ENCODE measurements at regions not wholly inside any gene's neighbourhood (a gene's known extent, or its start where the extent isn't known, plus 50 kb on each side); places are given as distances from the start of the nearest gene placed in this dataset.

GRCh38 chr12:107948391-107948945, 174.0 kb downstream of the ASCL4 start:
- no peak overlapping the region for H3K27ac ChIP-seq (ENCODE audit: control insufficient read depth, insufficient read depth, low read length)

DNA sequence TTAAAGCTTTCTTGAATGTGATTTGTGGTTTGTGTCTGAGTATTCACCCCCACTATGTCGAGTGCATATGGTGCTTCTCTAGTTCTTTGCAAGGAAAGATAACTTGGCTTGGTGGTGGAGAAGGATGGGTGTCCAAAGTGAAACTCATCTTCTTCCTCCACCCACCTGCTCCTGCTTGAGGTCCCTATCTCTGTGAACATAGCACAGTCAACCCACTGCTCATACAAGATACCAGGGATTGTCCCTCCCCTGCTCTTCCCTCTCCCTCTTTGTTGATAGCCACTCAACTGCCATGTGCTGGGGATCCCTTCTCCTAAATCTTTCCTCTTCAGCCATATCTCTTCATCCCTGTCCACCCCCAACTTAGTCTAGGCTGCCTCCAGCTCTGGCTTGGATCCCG, 176.5 kb downstream of the ASCL4 start:
- H3K9ac ChIP-seq (ENCODE audit: control insufficient read depth, extremely low read depth, insufficient read depth, low read length): no peak overlapping the region
- dilution Hi-C loops (cut with MboI; ENCODE audit: extremely low pct_ligation_motif_present, low sequenced_read_pairs): no loop called here
- no peaks in the 10 kb centered on the region for H3K9me3 ChIP-seq (ENCODE audit: control insufficient read depth, low read depth, low read length)
- TF ChIP-seq EZH2 (IDR thresholded peaks at IDR 0.05; ENCODE audit: low read length) (no peak), CTCF (optimal IDR thresholded peaks at IDR 0.05 in 1 of 3, IDR thresholded peaks at IDR 0.05 in 1 of 3, conservative IDR thresholded peaks at IDR 0.05 in 1 of 3; ENCODE audit: extremely low read depth in 1 of 3, insufficient read depth in 2 of 3, low read length in 3 of 3) (no peak)
- FAIRE-seq (no peak), DNase-seq (ENCODE audit: low read depth, low spot score) (no peak)
- H3K4me3 ChIP-seq (ENCODE audit: control insufficient read depth in 2 of 3, extremely low read depth in 1 of 3, insufficient read depth in 2 of 3, low read depth in 1 of 3, low read length in 3 of 3): no peak overlapping the region
- no peaks in the 10 kb centered on the region for H3K79me2 ChIP-seq (ENCODE audit: control insufficient read depth, insufficient read depth, low read length)
- H3K36me3 ChIP-seq (ENCODE audit: control insufficient read depth in 2 of 2, extremely low read depth in 1 of 2, insufficient read depth in 2 of 2, low read length in 2 of 2): no peaks in the 10 kb centered on the region
- no peaks in the 10 kb centered on the region for H3K4me1 ChIP-seq (ENCODE audit: control insufficient read depth, extremely low read depth, insufficient read depth, low read length)
- no peak overlapping the region for H2AFZ ChIP-seq (ENCODE audit: control insufficient read depth, low read length)
- H3K4me2 ChIP-seq (ENCODE audit: control insufficient read depth, extremely low read depth, insufficient read depth, low read depth, low read length): no peak overlapping the region
- no peaks in the 10 kb centered on the region for H4K20me1 ChIP-seq (ENCODE audit: control insufficient read depth, extremely low read depth, insufficient read depth, low read length)
- no peaks in the 10 kb centered on the region for H3K9me1 ChIP-seq (ENCODE audit: control insufficient read depth, extremely low read depth, insufficient read depth, low read length)
- no peak overlapping the region for H3K27ac ChIP-seq (ENCODE audit: control insufficient read depth, insufficient read depth, low read length)
- peaks cover 5% of the 10 kb centered on the region for H3K27me3 ChIP-seq (ENCODE audit: control insufficient read depth, extremely low read depth, insufficient read depth, low read length)

More at GRCh38 chr12:107948391-107948945, 174.0 kb downstream of the ASCL4 start:
- FAIRE-seq: no peak
- no peaks in the 10 kb centered on the region for H3K9me1 ChIP-seq (ENCODE audit: control insufficient read depth, extremely low read depth, insufficient read depth, low read length)
- H3K27me3 ChIP-seq (ENCODE audit: control insufficient read depth, extremely low read depth, insufficient read depth, low read length): no peaks in the 10 kb centered on the region
- no peaks in the 10 kb centered on the region for H4K20me1 ChIP-seq (ENCODE audit: control insufficient read depth, extremely low read depth, insufficient read depth, low read length)
- dilution Hi-C loops (cut with MboI; ENCODE audit: extremely low pct_ligation_motif_present, low sequenced_read_pairs): no loop called here
- H2AFZ ChIP-seq (ENCODE audit: control insufficient read depth, low read length): no peak overlapping the region
- H3K9ac ChIP-seq (ENCODE audit: control insufficient read depth, extremely low read depth, insufficient read depth, low read length): no peak overlapping the region
- H3K4me2 ChIP-seq (ENCODE audit: control insufficient read depth, extremely low read depth, insufficient read depth, low read depth, low read length): no peak overlapping the region
- H3K4me3 ChIP-seq (ENCODE audit: control insufficient read depth in 2 of 3, extremely low read depth in 1 of 3, insufficient read depth in 2 of 3, low read depth in 1 of 3, low read length in 3 of 3): no peak overlapping the region
- DNase-seq (ENCODE audit: low read depth, low spot score): no peak
- H3K36me3 ChIP-seq (ENCODE audit: control insufficient read depth in 2 of 2, extremely low read depth in 1 of 2, insufficient read depth in 2 of 2, low read length in 2 of 2): no peaks in the 10 kb centered on the region
- no peaks in the 10 kb centered on the region for H3K79me2 ChIP-seq (ENCODE audit: control insufficient read depth, insufficient read depth, low read length)
- no peaks in the 10 kb centered on the region for H3K9me3 ChIP-seq (ENCODE audit: control insufficient read depth, low read depth, low read length)
- no peak for TF ChIP-seq EZH2 (IDR thresholded peaks at IDR 0.05; ENCODE audit: low read length)
- no peaks in the 10 kb centered on the region for H3K4me1 ChIP-seq (ENCODE audit: control insufficient read depth, extremely low read depth, insufficient read depth, low read length)
